GM21717 (cell line): ENCODE measurements at regions not wholly inside any gene's neighbourhood (a gene's known extent, or its start where the extent isn't known, plus 50 kb on each side); places are given as distances from the start of the nearest gene placed in this dataset.

ENCODE experiments used
- ATAC-seq: cut with Tn5 transposase; IDR thresholded peaks from one replicate; pipeline ENCODE4 v1.9.1; 2021; ENCODE audit warnings: mild to moderate bottlenecking, moderate library complexity; ENCODE audit not compliant: unreplicated experiment

- no peak for ATAC-seq
These were observed 50.7 kb upstream of the SPATA12 start for GRCh38 chr3:57009802-57010201.

- ATAC-seq: no peak
These were observed 51.1 kb upstream of the SPATA12 start for GRCh38 chr3:57009367-57009766.

- no peak for ATAC-seq
These were observed 52.7 kb upstream of the SPATA12 start for GRCh38 chr3:57007521-57008460.

GRCh38 chr3:57006949-57007419 lies 53.5 kb upstream of the SPATA12 start:
- no peak for ATAC-seq

GRCh38 chr3:57006179-57006657 lies 54.2 kb upstream of the SPATA12 start:
- no peak for ATAC-seq

GRCh38 chr3:57004229-57004628 lies 56.2 kb upstream of the SPATA12 start:
- ATAC-seq: no peak

- ATAC-seq: no peak
These were observed 56.8 kb upstream of the SPATA12 start for GRCh38 chr3:57003676-57004075.

GRCh38 chr3:57001356-57001755 lies 59.1 kb upstream of the SPATA12 start:
- no peak for ATAC-seq

- ATAC-seq: no peak
These were observed 60.5 kb upstream of the SPATA12 start for GRCh38 chr3:57000012-57000411.

GRCh38 chr3:56999547-56999946 lies 60.9 kb upstream of the SPATA12 start:
- ATAC-seq: no peak

GRCh38 chr3:56998076-56998529 lies 62.4 kb upstream of the SPATA12 start:
- no peak for ATAC-seq

- ATAC-seq: no peak
These were observed 62.8 kb upstream of the SPATA12 start for GRCh38 chr3:56997675-56998074.

GRCh38 chr3:56997041-56997440 lies 63.4 kb upstream of the SPATA12 start:
- ATAC-seq: no peak

GRCh38 chr3:56994391-56994790 lies 66.1 kb upstream of the SPATA12 start:
- no peak for ATAC-seq

GRCh38 chr3:56990641-56991015 lies 69.8 kb upstream of the SPATA12 start:
- no peak for ATAC-seq

GRCh38 chr3:56989977-56990640 lies 70.4 kb upstream of the SPATA12 start:
- ATAC-seq: no peak

GRCh38 chr3:56989169-56989976 lies 71.1 kb upstream of the SPATA12 start:
- ATAC-seq: no peak

GRCh38 chr3:56988458-56989168 lies 71.9 kb upstream of the SPATA12 start:
- ATAC-seq: no peak

- no peak for ATAC-seq
These were observed 73.1 kb upstream of the SPATA12 start for GRCh38 chr3:56987238-56987895.

- ATAC-seq: no peak
These were observed 74.1 kb upstream of the SPATA12 start for GRCh38 chr3:56986347-56986746.
